Liver (tissue), 8 donors: ENCODE measurements at regions not wholly inside any gene's neighbourhood (a gene's known extent, or its start where the extent isn't known, plus 50 kb on each side); places are given as distances from the start of the nearest gene placed in this dataset.

Experiments used
- DNase-seq: peaks from one replicate; pipeline ENCODE4 v3.0.0-alpha.2; 2017; ENCODE audit warnings: low spot score
- H3K27ac ChIP-seq, 2 donors: one replicate each; pipeline ENCODE4 v1.7.0; 2013; ENCODE audit warnings: inconsistent platforms in 2 of 2, low read length in 2 of 2, control low read depth in 1 of 2, low read depth in 1 of 2, mild to moderate bottlenecking in 1 of 2
- H3K27me3 ChIP-seq, 4 donors: one replicate each; pipeline versions ENCODE4 v1.6.1 to v1.7.0; 2013; ENCODE audit warnings: low read length in 3 of 4, inconsistent platforms in 1 of 4, mild to moderate bottlenecking in 1 of 4, moderate library complexity in 1 of 4; ENCODE audit not compliant: control insufficient read depth in 4 of 4, insufficient read depth in 4 of 4
- H3K36me3 ChIP-seq, 4 donors: one replicate each; pipeline versions ENCODE4 v1.6.1 to v1.7.0; 2013; ENCODE audit warnings: low read length in 3 of 4, mild to moderate bottlenecking in 3 of 4, low read depth in 1 of 4, moderate library complexity in 1 of 4; ENCODE audit not compliant: control insufficient read depth in 4 of 4, insufficient read depth in 3 of 4
- H3K4me1 ChIP-seq, 4 donors: one replicate each; pipeline versions ENCODE4 v1.6.1 to v1.7.0; 2013; ENCODE audit warnings: low read length in 3 of 4, mild to moderate bottlenecking in 3 of 4, moderate library complexity in 1 of 4; ENCODE audit not compliant: control insufficient read depth in 4 of 4, insufficient read depth in 4 of 4
- H3K4me3 ChIP-seq, 3 donors: one replicate each; pipeline versions ENCODE4 v1.6.1 to v1.7.0; 2013; ENCODE audit warnings: low read length in 3 of 3, control low read depth in 1 of 3, low read depth in 1 of 3, mild to moderate bottlenecking in 1 of 3
- H3K9ac ChIP-seq, 2 donors: one replicate each; pipeline ENCODE4 v1.7.0; 2013; ENCODE audit warnings: low read length in 2 of 2, mild to moderate bottlenecking in 2 of 2, moderate library complexity in 2 of 2, control low read depth in 1 of 2, low read depth in 1 of 2
- H3K9me3 ChIP-seq, 4 donors: one replicate each; pipeline versions ENCODE4 v1.6.1 to v1.7.0; 2013; ENCODE audit warnings: low read length in 3 of 4; ENCODE audit not compliant: control insufficient read depth in 4 of 4
- EGR1 ChIP-seq, 2 donors: IDR thresholded peaks; 2 replicates each; pipeline ENCODE4 v1.6.1; 2016 to 2018; ENCODE audit warnings: antibody characterized with exemption in 2 of 2, low read depth in 2 of 2
- FOXA1 ChIP-seq: IDR thresholded peaks from 2 replicates; pipeline ENCODE4 v1.6.1; 2016; ENCODE audit warnings: antibody characterized with exemption
- FOXA2 ChIP-seq: IDR thresholded peaks from 2 replicates; pipeline ENCODE4 v1.6.1; 2016; ENCODE audit warnings: antibody characterized with exemption
- GABPA ChIP-seq, 2 donors: IDR thresholded peaks in 1 of 2; conservative IDR thresholded peaks in 1 of 2; 2 replicates each; pipeline ENCODE4 v1.6.1; 2016; ENCODE audit warnings: antibody characterized with exemption in 2 of 2, mild to moderate bottlenecking in 1 of 2, moderate library complexity in 1 of 2
- HNF4A ChIP-seq, 2 donors: conservative IDR thresholded peaks; 2 replicates each; pipeline ENCODE4 v1.6.1; 2016; ENCODE audit warnings: antibody characterized with exemption in 2 of 2, mild to moderate bottlenecking in 2 of 2
- HNF4G ChIP-seq: IDR thresholded peaks from 2 replicates; pipeline ENCODE4 v1.6.1; 2016; ENCODE audit warnings: antibody characterized with exemption
- JUND ChIP-seq, 2 donors: IDR thresholded peaks; 2 replicates each; pipeline ENCODE4 v1.6.1; 2016; ENCODE audit warnings: antibody characterized with exemption in 2 of 2
- NR2F2 ChIP-seq: IDR thresholded peaks from 2 replicates; pipeline ENCODE4 v1.6.1; 2016; ENCODE audit warnings: antibody characterized with exemption
- RAD21 ChIP-seq, 2 donors: IDR thresholded peaks; 2 replicates each; pipeline ENCODE4 v1.6.1; 2016; ENCODE audit warnings: antibody characterized with exemption in 2 of 2, mild to moderate bottlenecking in 2 of 2
- RXRA ChIP-seq, 2 donors: IDR thresholded peaks; 2 replicates each; pipeline ENCODE4 v1.6.1; 2017 to 2018; ENCODE audit warnings: antibody characterized with exemption in 2 of 2, mild to moderate bottlenecking in 1 of 2
- SP1 ChIP-seq: IDR thresholded peaks from 2 replicates; pipeline ENCODE4 v1.6.1; 2018; ENCODE audit warnings: antibody characterized with exemption, mild to moderate bottlenecking
- TAF1 ChIP-seq: conservative IDR thresholded peaks from 2 replicates; pipeline ENCODE4 v1.6.1; 2016; ENCODE audit warnings: antibody characterized with exemption, mild to moderate bottlenecking
- YY1 ChIP-seq: IDR thresholded peaks from 2 replicates; pipeline ENCODE4 v1.6.1; 2016; ENCODE audit warnings: antibody characterized with exemption, mild to moderate bottlenecking
- WGBS: extraction: QIAGEN DNeasy Blood & Tissue Kit; methylation state at CpG from one replicate; pipeline ENCODE4 v1.1.7; 2013; 5-methylcytosine and 5-hydroxymethylcytosine counted together
- TF ChIP-seq, protein P1 (sequence below): IDR thresholded peaks from 2 replicates; pipeline ENCODE4 v1.6.1; 2016; ENCODE audit warnings: antibody characterized with exemption
- TF ChIP-seq, protein P2 (sequence below): IDR thresholded peaks from 2 replicates; pipeline ENCODE4 v1.6.1; 2016; ENCODE audit warnings: antibody characterized with exemption
- TF ChIP-seq, protein P3 (sequence below): fragments of 150-350 bp; IDR thresholded peaks from 2 replicates; pipeline ENCODE4 v1.5.1; 2017; ENCODE audit warnings: improper control_type of control experiment, low read depth, low read length; ENCODE audit not compliant: missing input control
- TF ChIP-seq, protein P4 (sequence below): IDR thresholded peaks from 2 replicates; pipeline ENCODE4 v1.6.1; 2016; ENCODE audit warnings: antibody characterized with exemption
- donor health status: healthy.
- donor health status: healthy.
- donor health status: healthy.
- donor health status: healthy.
- donor health status: healthy.

DNA sequence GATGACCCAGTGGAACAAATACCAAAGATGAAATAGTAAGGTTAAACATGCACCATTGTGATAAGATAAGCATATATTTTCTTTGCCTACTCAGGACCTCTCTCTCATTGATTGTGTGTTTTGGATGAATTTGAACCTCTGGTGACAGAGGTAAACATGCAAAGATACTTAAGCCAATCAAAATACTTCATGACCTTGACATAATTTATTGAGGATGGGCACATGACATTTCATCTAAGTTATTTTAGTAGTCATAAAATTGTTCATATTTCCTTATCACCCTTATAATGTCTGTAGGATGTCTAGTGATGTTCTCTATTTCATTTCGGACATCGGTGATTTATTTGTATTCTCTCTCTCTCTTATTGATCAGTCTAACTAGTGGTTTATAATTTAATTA, 88.3 kb upstream of the WDR72 start:
- no peak for DNase-seq
- Histone ChIP-seq H3K27me3 (peaks cover 0 to 3% (median 0%) of the 10 kb centered on the region in 4 donors), H3K4me1 (no peaks in the 10 kb centered on the region), H3K9me3 (peaks cover 0 to 5% (median 0%) of the 10 kb centered on the region in 4 donors), H3K9ac (no peak overlapping the region), H3K4me3 (no peak overlapping the region), H3K36me3 (no peaks in the 10 kb centered on the region), H3K27ac (no peak overlapping the region)
- 57% methylated on average over 2 of the region's 2 CpGs for WGBS
- TF ChIP-seq YY1 (no peak), JUND (IDR thresholded peaks at IDR 0.05) (no peak), FOXA2 (no peak), NR2F2 (no peak), RAD21 (IDR thresholded peaks at IDR 0.05) (no peak), HNF4A (conservative IDR thresholded peaks at IDR 0.05) (no peak), GABPA (IDR thresholded peaks at IDR 0.05 in 1 of 2, conservative IDR thresholded peaks at IDR 0.05 in 1 of 2) (no peak), EGR1 (IDR thresholded peaks at IDR 0.05; ENCODE audit: low read depth in 2 of 2) (no peak)
- TF ChIP-seq, protein P1, sequence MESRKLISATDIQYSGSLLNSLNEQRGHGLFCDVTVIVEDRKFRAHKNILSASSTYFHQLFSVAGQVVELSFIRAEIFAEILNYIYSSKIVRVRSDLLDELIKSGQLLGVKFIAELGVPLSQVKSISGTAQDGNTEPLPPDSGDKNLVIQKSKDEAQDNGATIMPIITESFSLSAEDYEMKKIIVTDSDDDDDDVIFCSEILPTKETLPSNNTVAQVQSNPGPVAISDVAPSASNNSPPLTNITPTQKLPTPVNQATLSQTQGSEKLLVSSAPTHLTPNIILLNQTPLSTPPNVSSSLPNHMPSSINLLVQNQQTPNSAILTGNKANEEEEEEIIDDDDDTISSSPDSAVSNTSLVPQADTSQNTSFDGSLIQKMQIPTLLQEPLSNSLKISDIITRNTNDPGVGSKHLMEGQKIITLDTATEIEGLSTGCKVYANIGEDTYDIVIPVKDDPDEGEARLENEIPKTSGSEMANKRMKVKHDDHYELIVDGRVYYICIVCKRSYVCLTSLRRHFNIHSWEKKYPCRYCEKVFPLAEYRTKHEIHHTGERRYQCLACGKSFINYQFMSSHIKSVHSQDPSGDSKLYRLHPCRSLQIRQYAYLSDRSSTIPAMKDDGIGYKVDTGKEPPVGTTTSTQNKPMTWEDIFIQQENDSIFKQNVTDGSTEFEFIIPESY, result no peak
- TF ChIP-seq, protein P2, sequence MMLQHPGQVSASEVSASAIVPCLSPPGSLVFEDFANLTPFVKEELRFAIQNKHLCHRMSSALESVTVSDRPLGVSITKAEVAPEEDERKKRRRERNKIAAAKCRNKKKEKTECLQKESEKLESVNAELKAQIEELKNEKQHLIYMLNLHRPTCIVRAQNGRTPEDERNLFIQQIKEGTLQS, result no peak

DNA sequence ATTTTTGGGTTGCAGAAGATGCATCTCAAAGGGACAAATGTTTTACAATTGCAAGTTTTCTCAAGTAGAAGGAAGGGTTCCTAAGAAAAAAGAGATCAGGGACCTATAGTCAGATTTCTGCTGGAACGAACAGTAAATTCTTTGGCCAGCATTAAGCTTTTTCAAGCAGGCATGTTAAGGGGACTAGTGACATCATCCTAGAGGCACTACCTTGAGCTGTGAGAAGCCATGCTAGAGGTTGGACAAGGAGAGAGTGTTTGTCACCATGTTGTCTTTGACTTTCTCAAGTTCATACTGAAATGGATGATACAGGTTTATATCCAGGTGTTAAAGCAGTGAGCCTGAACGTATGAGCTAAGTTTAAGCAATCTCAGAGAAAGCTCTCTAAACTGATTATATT, 85.2 kb upstream of the WDR72 start:
- H3K4me3 ChIP-seq, result no peak overlapping the region
- TF ChIP-seq NR2F2 (no peak), HNF4A (conservative IDR thresholded peaks at IDR 0.05) (no peak)
- WGBS, result 70% methylated on average over 2 of the region's 2 CpGs
- H3K27me3 ChIP-seq, result peaks cover 0 to 10% (median 0%) of the 10 kb centered on the region in 4 donors
- H3K9me3 ChIP-seq, result peaks cover 0 to 5% (median 0%) of the 10 kb centered on the region in 4 donors
- no peak for DNase-seq
- H3K27ac ChIP-seq, result no peak overlapping the region
- H3K4me1 ChIP-seq, result no peaks in the 10 kb centered on the region
- H3K9ac ChIP-seq, result no peak overlapping the region
- no peaks in the 10 kb centered on the region for H3K36me3 ChIP-seq

DNA sequence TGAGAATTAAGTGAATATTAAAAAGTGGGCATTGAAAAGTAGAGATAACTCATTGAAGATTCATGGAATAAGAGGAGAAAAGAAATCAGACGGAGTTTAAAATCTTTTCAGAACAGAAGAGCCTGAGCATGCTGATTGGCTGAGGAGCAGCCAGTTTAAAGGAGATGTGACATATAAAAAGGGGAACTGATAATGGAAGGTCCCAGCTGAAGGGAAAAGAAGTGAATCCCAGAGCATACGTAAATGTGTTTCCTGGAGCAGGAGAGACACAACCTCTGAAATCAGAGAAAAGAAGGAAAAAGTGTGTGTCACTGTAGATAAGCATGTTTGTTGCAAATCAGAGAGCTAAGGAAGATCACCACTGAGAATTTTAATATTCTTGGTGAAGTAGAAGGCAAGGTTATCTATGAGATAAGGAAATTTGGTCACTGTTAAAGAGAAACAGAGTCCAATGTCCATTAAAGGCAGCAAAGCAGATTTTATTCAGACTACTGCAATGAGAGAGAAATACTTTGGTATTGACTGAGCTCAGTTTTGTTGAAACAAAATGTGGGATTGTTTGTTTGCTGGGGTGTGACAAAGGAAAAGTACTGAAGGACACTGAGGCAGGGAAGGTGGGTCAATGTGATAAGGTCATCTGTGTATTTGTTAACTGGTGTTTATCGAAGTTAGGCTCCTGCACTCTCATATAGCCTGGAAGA, 84.6 kb upstream of the WDR72 start:
- WGBS, result 53% methylated on average over 3 of the region's 3 CpGs
- Histone ChIP-seq H3K27ac (no peak overlapping the region), H3K27me3 (peaks cover 0 to 10% (median 0%) of the 10 kb centered on the region in 4 donors), H3K4me3 (no peak overlapping the region), H3K4me1 (no peaks in the 10 kb centered on the region), H3K36me3 (no peaks in the 10 kb centered on the region), H3K9ac (no peak overlapping the region), H3K9me3 (peaks cover 0 to 5% (median 0%) of the 10 kb centered on the region in 4 donors)
- TF ChIP-seq, protein P3, sequence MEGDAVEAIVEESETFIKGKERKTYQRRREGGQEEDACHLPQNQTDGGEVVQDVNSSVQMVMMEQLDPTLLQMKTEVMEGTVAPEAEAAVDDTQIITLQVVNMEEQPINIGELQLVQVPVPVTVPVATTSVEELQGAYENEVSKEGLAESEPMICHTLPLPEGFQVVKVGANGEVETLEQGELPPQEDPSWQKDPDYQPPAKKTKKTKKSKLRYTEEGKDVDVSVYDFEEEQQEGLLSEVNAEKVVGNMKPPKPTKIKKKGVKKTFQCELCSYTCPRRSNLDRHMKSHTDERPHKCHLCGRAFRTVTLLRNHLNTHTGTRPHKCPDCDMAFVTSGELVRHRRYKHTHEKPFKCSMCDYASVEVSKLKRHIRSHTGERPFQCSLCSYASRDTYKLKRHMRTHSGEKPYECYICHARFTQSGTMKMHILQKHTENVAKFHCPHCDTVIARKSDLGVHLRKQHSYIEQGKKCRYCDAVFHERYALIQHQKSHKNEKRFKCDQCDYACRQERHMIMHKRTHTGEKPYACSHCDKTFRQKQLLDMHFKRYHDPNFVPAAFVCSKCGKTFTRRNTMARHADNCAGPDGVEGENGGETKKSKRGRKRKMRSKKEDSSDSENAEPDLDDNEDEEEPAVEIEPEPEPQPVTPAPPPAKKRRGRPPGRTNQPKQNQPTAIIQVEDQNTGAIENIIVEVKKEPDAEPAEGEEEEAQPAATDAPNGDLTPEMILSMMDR, result no peak
- TF ChIP-seq HNF4G, result no peak
- TF ChIP-seq, protein P4, sequence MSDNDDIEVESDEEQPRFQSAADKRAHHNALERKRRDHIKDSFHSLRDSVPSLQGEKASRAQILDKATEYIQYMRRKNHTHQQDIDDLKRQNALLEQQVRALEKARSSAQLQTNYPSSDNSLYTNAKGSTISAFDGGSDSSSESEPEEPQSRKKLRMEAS, result no peak
- no peak for TF ChIP-seq JUND (IDR thresholded peaks at IDR 0.05)
- no peak for TF ChIP-seq FOXA1
- TF ChIP-seq, protein P1, result no peak
- TF ChIP-seq HNF4A (conservative IDR thresholded peaks at IDR 0.05), result no peak
- no peak for TF ChIP-seq RAD21 (IDR thresholded peaks at IDR 0.05)
- TF ChIP-seq TAF1, result no peak
- no peak for TF ChIP-seq NR2F2
- no peak for TF ChIP-seq GABPA (IDR thresholded peaks at IDR 0.05 in 1 of 2, conservative IDR thresholded peaks at IDR 0.05 in 1 of 2)
- no peak for TF ChIP-seq RXRA (IDR thresholded peaks at IDR 0.05)
- TF ChIP-seq SP1, result no peak
- TF ChIP-seq, protein P2, result no peak
- no peak for DNase-seq
